ENCODE measurements at regions not wholly inside any gene's neighbourhood (a gene's known extent, or its start where the extent isn't known, plus 50 kb on each side); places are given as distances from the start of the nearest gene placed in this dataset.

GRCh38 chr7:86130268-86130667, 513.4 kb upstream of the GRM3 start:
- no peaks in the 10 kb centered on the region for H3K27me3 ChIP-seq (ENCODE audit: control insufficient read depth, low read length)
- H3K9me3 ChIP-seq (ENCODE audit: control insufficient read depth, insufficient read depth, low read length), result no peaks in the 10 kb centered on the region
- H3K4me2 ChIP-seq (ENCODE audit: low read length), result no peak overlapping the region
- H3F3A ChIP-seq (ENCODE audit: control insufficient read depth, insufficient read depth), result no peaks in the 10 kb centered on the region
- no peaks in the 10 kb centered on the region for H3K79me2 ChIP-seq (ENCODE audit: control insufficient read depth, low read length)
- TF ChIP-seq, protein P1, sequence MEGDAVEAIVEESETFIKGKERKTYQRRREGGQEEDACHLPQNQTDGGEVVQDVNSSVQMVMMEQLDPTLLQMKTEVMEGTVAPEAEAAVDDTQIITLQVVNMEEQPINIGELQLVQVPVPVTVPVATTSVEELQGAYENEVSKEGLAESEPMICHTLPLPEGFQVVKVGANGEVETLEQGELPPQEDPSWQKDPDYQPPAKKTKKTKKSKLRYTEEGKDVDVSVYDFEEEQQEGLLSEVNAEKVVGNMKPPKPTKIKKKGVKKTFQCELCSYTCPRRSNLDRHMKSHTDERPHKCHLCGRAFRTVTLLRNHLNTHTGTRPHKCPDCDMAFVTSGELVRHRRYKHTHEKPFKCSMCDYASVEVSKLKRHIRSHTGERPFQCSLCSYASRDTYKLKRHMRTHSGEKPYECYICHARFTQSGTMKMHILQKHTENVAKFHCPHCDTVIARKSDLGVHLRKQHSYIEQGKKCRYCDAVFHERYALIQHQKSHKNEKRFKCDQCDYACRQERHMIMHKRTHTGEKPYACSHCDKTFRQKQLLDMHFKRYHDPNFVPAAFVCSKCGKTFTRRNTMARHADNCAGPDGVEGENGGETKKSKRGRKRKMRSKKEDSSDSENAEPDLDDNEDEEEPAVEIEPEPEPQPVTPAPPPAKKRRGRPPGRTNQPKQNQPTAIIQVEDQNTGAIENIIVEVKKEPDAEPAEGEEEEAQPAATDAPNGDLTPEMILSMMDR (IDR thresholded peaks at IDR 0.05; ENCODE audit: low read depth, low read length, poor library complexity, severe bottlenecking), result no peak
- no peak for TF ChIP-seq EZH2phosphoT487 (IDR thresholded peaks at IDR 0.05; ENCODE audit: borderline replicate concordance, low read length)
- H3K4me1 ChIP-seq (ENCODE audit: control insufficient read depth, low read length), result no peaks in the 10 kb centered on the region
- no peak overlapping the region for H3K4me3 ChIP-seq (ENCODE audit: low read length)
- no peaks in the 10 kb centered on the region for H3K9me2 ChIP-seq (replicated peaks; ENCODE audit: control insufficient read depth, low read length)
- H3K36me3 ChIP-seq (ENCODE audit: control insufficient read depth, low read length), result no peaks in the 10 kb centered on the region
- H3K27ac ChIP-seq (ENCODE audit: low read depth, low read length), result no peak overlapping the region
- H4K20me1 ChIP-seq (ENCODE audit: control insufficient read depth, insufficient read depth, low read depth, low read length), result no peaks in the 10 kb centered on the region

GRCh38 chr7:86123476-86123875, 520.2 kb upstream of the GRM3 start:
- no peak overlapping the region for H3K4me3 ChIP-seq (ENCODE audit: low read length)
- no peaks in the 10 kb centered on the region for H3K79me2 ChIP-seq (ENCODE audit: control insufficient read depth, low read length)
- no peak overlapping the region for H3K4me2 ChIP-seq (ENCODE audit: low read length)
- H3K9me3 ChIP-seq (ENCODE audit: control insufficient read depth, insufficient read depth, low read length), result no peaks in the 10 kb centered on the region
- H3K36me3 ChIP-seq (ENCODE audit: control insufficient read depth, low read length), result no peaks in the 10 kb centered on the region
- H3K27me3 ChIP-seq (ENCODE audit: control insufficient read depth, low read length), result no peaks in the 10 kb centered on the region
- no peaks in the 10 kb centered on the region for H3K9me2 ChIP-seq (replicated peaks; ENCODE audit: control insufficient read depth, low read length)
- H4K20me1 ChIP-seq (ENCODE audit: control insufficient read depth, insufficient read depth, low read depth, low read length), result no peaks in the 10 kb centered on the region
- no peak overlapping the region for H3K27ac ChIP-seq (ENCODE audit: low read depth, low read length)
- no peak for TF ChIP-seq EZH2phosphoT487 (IDR thresholded peaks at IDR 0.05; ENCODE audit: borderline replicate concordance, low read length)
- TF ChIP-seq, protein P1 (IDR thresholded peaks at IDR 0.05; ENCODE audit: low read depth, low read length, poor library complexity, severe bottlenecking), result no peak
- no peaks in the 10 kb centered on the region for H3K4me1 ChIP-seq (ENCODE audit: control insufficient read depth, low read length)
- no peaks in the 10 kb centered on the region for H3F3A ChIP-seq (ENCODE audit: control insufficient read depth, insufficient read depth)

GRCh38 chr7:86094166-86094669, 549.5 kb upstream of the GRM3 start:
- no peak for TF ChIP-seq EZH2phosphoT487 (IDR thresholded peaks at IDR 0.05; ENCODE audit: borderline replicate concordance, low read length)
- TF ChIP-seq, protein P1 (IDR thresholded peaks at IDR 0.05; ENCODE audit: low read depth, low read length, poor library complexity, severe bottlenecking), result no peak
- H3F3A ChIP-seq (ENCODE audit: control insufficient read depth, insufficient read depth), result no peaks in the 10 kb centered on the region
- no peaks in the 10 kb centered on the region for H3K79me2 ChIP-seq (ENCODE audit: control insufficient read depth, low read length)
- H3K27ac ChIP-seq (ENCODE audit: low read depth, low read length), result no peak overlapping the region
- H3K27me3 ChIP-seq (ENCODE audit: control insufficient read depth, low read length), result no peaks in the 10 kb centered on the region
- no peak overlapping the region for H3K4me2 ChIP-seq (ENCODE audit: low read length)
- H3K4me3 ChIP-seq (ENCODE audit: low read length), result no peak overlapping the region
- H3K9me3 ChIP-seq (ENCODE audit: control insufficient read depth, insufficient read depth, low read length), result no peaks in the 10 kb centered on the region; the same call in 1 of the 2 replicates
- no peaks in the 10 kb centered on the region for H3K4me1 ChIP-seq (ENCODE audit: control insufficient read depth, low read length)
- H3K9me2 ChIP-seq (replicated peaks; ENCODE audit: control insufficient read depth, low read length), result no peaks in the 10 kb centered on the region
- H3K36me3 ChIP-seq (ENCODE audit: control insufficient read depth, low read length), result no peaks in the 10 kb centered on the region
- H4K20me1 ChIP-seq (ENCODE audit: control insufficient read depth, insufficient read depth, low read depth, low read length), result no peaks in the 10 kb centered on the region
